HG03060 (cell line): ENCODE measurements at regions not wholly inside any gene's neighbourhood (a gene's known extent, or its start where the extent isn't known, plus 50 kb on each side); places are given as distances from the start of the nearest gene placed in this dataset.
"Not testable (repeated sequence)": the region's sequence is repeated elsewhere in the genome, so short reads cannot be mapped to it uniquely, and the experiment has no call there.

Source experiments
- ATAC-seq: cut with Tn5 transposase; IDR thresholded peaks from one replicate; pipeline ENCODE4 v1.9.1; 2021; ENCODE audit warnings: low read depth, moderate number of reproducible peaks; ENCODE audit not compliant: unreplicated experiment

GRCh38 chr15:22238959-22239805 is 158.9 kb downstream of the OR4M2 start:
- ATAC-seq, result not testable (repeated sequence)

GRCh38 chr15:22239806-22240180 is 159.5 kb downstream of the OR4M2 start:
- no peak for ATAC-seq

DNA sequence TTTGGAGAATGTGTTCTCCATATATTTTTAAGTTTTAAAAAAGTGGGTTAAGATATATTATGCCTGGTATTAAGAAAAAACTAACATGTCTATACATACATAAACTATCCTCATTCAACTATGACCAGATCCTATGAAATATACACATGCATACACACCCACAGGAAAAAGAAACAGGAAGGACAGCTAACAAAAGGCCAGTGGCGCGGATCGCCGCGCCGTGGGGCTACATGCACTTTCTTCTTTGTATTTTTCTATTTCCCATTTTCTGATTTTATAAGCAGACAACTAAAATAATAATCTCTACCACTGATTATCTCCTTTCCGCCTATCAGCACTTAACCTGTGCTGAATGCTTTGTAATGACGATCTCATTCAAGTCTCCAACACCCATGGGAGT is 160.1 kb downstream of the OR4M2 start:
- ATAC-seq, result no peak

GRCh38 chr15:22240986-22241385 is 160.7 kb downstream of the OR4M2 start:
- ATAC-seq, result no peak

GRCh38 chr15:22241451-22241850 is 161.1 kb downstream of the OR4M2 start:
- no peak for ATAC-seq

- ATAC-seq, result not testable (repeated sequence)
Measured at GRCh38 chr15:22242311-22242710, 162.0 kb downstream of the OR4M2 start.

DNA sequence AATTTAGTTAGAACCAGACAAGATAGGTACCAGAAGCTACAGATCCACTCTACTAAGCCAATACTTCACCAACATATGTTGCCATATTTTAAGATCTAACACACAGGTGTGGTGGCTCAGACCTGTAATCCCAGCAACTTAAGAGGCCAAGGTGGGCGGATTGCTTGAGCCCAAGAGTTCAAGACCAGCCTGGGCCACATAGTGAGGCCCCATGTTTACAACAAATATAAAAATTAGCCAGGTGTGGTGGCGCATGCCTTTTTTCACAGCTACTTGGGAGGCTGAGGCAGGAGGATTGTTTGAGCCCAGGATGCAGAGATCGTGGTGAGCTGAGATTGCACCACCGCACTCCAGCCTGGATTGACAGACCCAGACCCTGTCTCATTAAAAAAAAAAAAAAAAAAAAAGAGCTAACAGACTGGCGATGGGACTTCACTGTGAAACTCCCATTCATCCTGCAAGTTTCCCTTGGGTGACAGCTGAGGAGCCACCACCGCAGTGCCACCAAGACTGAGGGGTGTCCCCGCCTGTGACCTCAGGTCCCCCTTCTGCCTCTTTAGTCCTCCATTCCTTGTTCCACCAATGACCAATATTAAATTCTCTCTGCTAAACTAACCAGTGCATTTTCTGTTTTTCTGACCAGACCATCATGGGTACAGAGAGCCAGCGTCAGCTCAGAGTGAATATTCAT is 163.3 kb downstream of the OR4M2 start:
- ATAC-seq, result no peak

GRCh38 chr15:22249511-22249910 is 169.2 kb downstream of the OR4M2 start:
- not testable (repeated sequence) for ATAC-seq

- not testable (repeated sequence) for ATAC-seq
Measured at GRCh38 chr15:22250501-22251290, 170.4 kb downstream of the OR4M2 start.

GRCh38 chr15:22251422-22251821 is 171.1 kb downstream of the OR4M2 start:
- ATAC-seq, result no peak

- not testable (repeated sequence) for ATAC-seq
Measured at GRCh38 chr15:22252047-22252446, 171.7 kb downstream of the OR4M2 start.

GRCh38 chr15:22252521-22252920 is 172.2 kb downstream of the OR4M2 start:
- ATAC-seq, result not testable (repeated sequence)

DNA sequence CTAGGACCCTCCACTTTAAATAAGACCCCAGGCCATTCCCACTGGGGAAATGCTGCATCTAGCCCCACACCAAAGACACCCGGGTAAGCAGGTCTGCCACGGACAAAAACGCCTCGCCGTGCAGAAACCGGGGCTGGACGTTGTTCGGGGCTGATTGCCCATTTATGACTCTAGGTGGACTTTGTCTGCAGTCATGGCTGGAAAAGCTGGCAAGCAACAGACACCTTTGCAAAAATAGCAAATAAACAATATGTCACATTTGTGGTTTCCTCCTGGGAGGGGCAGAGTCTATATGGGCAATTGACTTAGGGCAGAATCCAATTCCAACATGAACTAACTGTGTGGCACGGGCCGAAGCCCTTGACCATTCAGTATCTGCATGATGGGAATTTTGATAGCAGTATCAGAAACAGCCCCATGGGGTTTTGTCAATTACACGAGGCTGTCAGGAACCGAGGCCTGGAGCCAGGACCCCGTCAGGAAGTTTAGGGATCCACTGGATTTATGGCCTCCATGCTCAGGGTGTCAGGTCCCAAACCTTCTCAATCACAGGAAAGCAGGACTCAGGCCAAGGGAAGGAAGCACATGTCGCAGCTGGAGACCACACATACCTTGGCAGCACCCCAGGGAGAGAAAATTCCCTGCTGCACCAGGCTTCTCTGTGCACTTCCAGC is 172.8 kb downstream of the OR4M2 start:
- ATAC-seq, result not testable (repeated sequence)

DNA sequence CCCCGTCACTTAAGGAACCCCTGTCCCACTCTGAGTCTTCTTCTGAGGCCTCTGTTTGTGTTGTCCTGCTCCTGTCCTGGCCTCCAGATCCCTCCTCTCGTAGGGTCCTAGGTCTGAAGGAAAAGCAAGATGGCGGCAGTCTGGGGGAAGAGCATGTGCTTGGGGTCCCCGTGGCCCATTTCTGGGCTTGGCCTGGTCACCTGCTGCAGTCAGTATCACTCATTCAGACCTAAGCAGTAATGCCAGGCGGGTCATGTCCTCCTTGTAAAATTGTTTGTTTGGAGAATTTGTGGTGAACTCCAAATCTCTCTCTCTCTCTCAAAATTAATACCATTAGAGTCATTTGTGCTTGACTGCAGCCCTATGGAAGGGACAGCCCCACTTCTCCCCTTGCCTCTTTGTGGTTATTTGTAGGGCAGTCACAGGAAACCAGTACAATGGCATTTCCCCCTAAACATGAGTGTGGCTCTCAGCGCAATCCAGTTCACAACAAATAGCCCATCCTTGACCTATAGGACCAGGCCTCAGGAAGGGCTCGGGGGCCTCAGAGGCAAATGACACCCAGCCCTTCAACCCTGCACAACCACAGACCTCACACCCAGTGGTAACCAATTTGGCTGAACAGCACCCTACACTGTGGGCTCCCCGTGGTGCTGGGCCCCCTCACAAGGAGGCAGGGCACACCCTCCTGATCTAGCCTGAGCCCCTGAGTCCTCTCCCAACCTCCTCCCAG is 173.5 kb downstream of the OR4M2 start:
- peak; percentile 52 for ATAC-seq

- peak; percentile 9 for ATAC-seq
Measured at GRCh38 chr15:22254409-22255045, 174.2 kb downstream of the OR4M2 start.

- not testable (repeated sequence) for ATAC-seq
Measured at GRCh38 chr15:22255606-22256005, 175.3 kb downstream of the OR4M2 start.

DNA sequence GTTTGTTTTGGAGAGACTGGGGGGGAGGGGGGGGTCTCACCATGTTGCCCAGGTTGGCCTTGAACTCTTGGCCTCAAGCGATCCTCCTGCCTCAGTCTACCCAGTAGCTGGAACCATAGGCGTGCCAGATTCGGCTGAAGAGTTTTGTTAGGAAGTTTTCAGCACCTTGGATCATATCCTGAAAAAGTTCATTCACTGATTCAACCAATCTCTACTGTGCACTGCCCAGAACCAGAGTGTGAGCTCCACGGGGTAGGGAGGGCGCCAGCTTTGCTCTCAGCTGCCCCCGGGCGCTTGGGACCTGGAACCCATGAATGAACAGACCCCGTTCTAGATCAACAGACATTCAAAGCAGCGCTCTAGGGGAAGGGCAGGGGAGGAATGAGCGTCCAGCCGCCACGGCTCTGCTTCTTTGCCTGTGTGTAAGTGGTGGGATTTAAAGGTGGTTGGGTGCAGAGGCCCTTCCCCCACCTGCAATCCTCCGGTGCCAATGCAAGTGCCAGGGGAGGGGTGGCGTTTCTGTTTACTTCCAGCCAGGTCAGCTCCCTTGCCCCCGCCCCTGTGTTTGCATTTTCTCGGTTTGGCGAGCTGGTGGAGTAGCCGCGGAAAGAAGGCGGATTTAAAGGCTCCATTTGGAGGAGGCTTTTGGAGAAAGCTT is 176.2 kb downstream of the OR4M2 start:
- ATAC-seq, result not testable (repeated sequence)

GRCh38 chr15:22257047-22258008 is 177.0 kb downstream of the OR4M2 start:
- no peak for ATAC-seq
